Neural progenitor cell (in vitro differentiated cells): ENCODE measurements at regions not wholly inside any gene's neighbourhood (a gene's known extent, or its start where the extent isn't known, plus 50 kb on each side); places are given as distances from the start of the nearest gene placed in this dataset.

Experiments used
- DNase-seq: peaks from one replicate; pipeline ENCODE4 v3.0.0-alpha.2; 2016; ENCODE audit warnings: low spot score
- H2AFZ ChIP-seq: fragments of 200-600 bp; sonication (generic); replicated peaks from 2 replicates; pipeline ENCODE4 v1.6.1; 2016; ENCODE audit warnings: antibody characterized with exemption
- H3F3A ChIP-seq: fragments of 200-600 bp; sonication (generic); 2 replicates; pipeline ENCODE4 v1.6.1; 2016; ENCODE audit warnings: antibody characterized with exemption, low read depth
- H3K27ac ChIP-seq: fragments of 200-600 bp; sonication (generic); 2 replicates; pipeline ENCODE4 v1.5.1; 2016; ENCODE audit warnings: mild to moderate bottlenecking
- H3K27me3 ChIP-seq: fragments of 200-600 bp; sonication (generic); 2 replicates; pipeline ENCODE4 v1.6.1; 2016; ENCODE audit warnings: mild to moderate bottlenecking, moderate library complexity
- H3K36me3 ChIP-seq: fragments of 200-600 bp; sonication (generic); 2 replicates; pipeline ENCODE4 v1.5.1; 2016
- H3K4me1 ChIP-seq: fragments of 200-600 bp; sonication (generic); 2 replicates; pipeline ENCODE4 v1.6.1; 2016; ENCODE audit warnings: mixed run types
- H3K4me2 ChIP-seq: fragments of 200-600 bp; sonication (generic); 2 replicates; pipeline ENCODE4 v1.6.1; 2016
- H3K4me3 ChIP-seq: fragments of 200-600 bp; sonication (generic); 2 replicates; pipeline ENCODE4 v1.5.1; 2016
- H3K79me2 ChIP-seq: fragments of 200-600 bp; sonication (generic); 2 replicates; pipeline ENCODE4 v1.6.1; 2016; ENCODE audit warnings: low read depth
- H3K9ac ChIP-seq: fragments of 200-600 bp; sonication (generic); 2 replicates; pipeline ENCODE4 v1.6.1; 2016
- H3K9me3 ChIP-seq: fragments of 200-600 bp; sonication (generic); 2 replicates; pipeline ENCODE4 v1.5.1; 2016; ENCODE audit warnings: low read depth
- H4K20me1 ChIP-seq: fragments of 200-600 bp; sonication (generic); 2 replicates; pipeline ENCODE4 v1.6.1; 2016; ENCODE audit warnings: low read depth
- H3K27ac Mint-ChIP-seq: 3 replicates; pipeline ENCODE4 v1.8.0; 2021; ENCODE audit warnings: mixed read lengths
- H3K27me3 Mint-ChIP-seq: 2 replicates; pipeline ENCODE4 v1.8.0; 2022; ENCODE audit warnings: low read depth, mild to moderate bottlenecking, inconsistent platforms, moderate library complexity, mixed read lengths; ENCODE audit not compliant: insufficient read depth
- H3K36me3 Mint-ChIP-seq: 3 replicates; pipeline ENCODE4 v1.8.0; 2021; ENCODE audit warnings: mixed read lengths
- H3K4me1 Mint-ChIP-seq: 3 replicates; pipeline ENCODE4 v1.8.0; 2021; ENCODE audit warnings: mixed read lengths
- H3K4me3 Mint-ChIP-seq: 3 replicates; pipeline ENCODE4 v1.8.0; 2021; ENCODE audit warnings: mild to moderate bottlenecking, moderate library complexity, mixed read lengths
- H3K9me3 Mint-ChIP-seq: 3 replicates; pipeline ENCODE4 v1.8.0; 2020; ENCODE audit warnings: mixed read lengths
- CTCF ChIP-seq: fragments of 200-600 bp; sonication (generic); IDR thresholded peaks from 2 replicates; pipeline ENCODE4 v1.5.1; 2017; ENCODE audit warnings: antibody characterized with exemption, mild to moderate bottlenecking
- EZH2 ChIP-seq: fragments of 200-600 bp; sonication (generic); IDR thresholded peaks from 2 replicates; pipeline ENCODE4 v1.6.1; 2017; ENCODE audit warnings: antibody characterized with exemption, mild to moderate bottlenecking, moderate library complexity
- EZH2phosphoT487 ChIP-seq: fragments of 200-600 bp; sonication (generic); IDR thresholded peaks from 2 replicates; pipeline ENCODE4 v1.6.1; 2017; ENCODE audit warnings: antibody characterized with exemption

GRCh38 chr6:138648127-138648526 is 125.4 kb upstream of the CCDC28A start:
- TF ChIP-seq CTCF (no peak), EZH2phosphoT487 (no peak), EZH2 (no peak)
- H3F3A ChIP-seq: peaks cover 3% of the 10 kb centered on the region
- no peak overlapping the region for H2AFZ ChIP-seq
- H3K79me2 ChIP-seq: peaks cover 3% of the 10 kb centered on the region
- no peaks in the 10 kb centered on the region for H3K27me3 ChIP-seq
- no peaks in the 10 kb centered on the region for H3K4me1 ChIP-seq
- H3K36me3 ChIP-seq: no peaks in the 10 kb centered on the region
- H3K4me3 ChIP-seq: no peak overlapping the region
- H4K20me1 ChIP-seq: no peaks in the 10 kb centered on the region
- H3K9me3 ChIP-seq: no peaks in the 10 kb centered on the region
- Mint-ChIP-seq H3K27ac (no peak overlapping the region), H3K4me3 (no peak overlapping the region), H3K4me1 (peaks cover 6% of the 10 kb centered on the region), H3K9me3 (no peaks in the 10 kb centered on the region), H3K36me3 (peaks cover 3% of the 10 kb centered on the region), H3K27me3 (no peaks in the 10 kb centered on the region)
- H3K9ac ChIP-seq: no peak overlapping the region
- H3K4me2 ChIP-seq: no peak overlapping the region
- no peak overlapping the region for H3K27ac ChIP-seq
- DNase-seq: no peak

GRCh38 chr6:138651491-138651890 is 122.1 kb upstream of the CCDC28A start:
- no peak overlapping the region for H3K27ac ChIP-seq
- H3K4me1 Mint-ChIP-seq: peaks cover 15% of the 10 kb centered on the region
- no peak overlapping the region for H2AFZ ChIP-seq
- H4K20me1 ChIP-seq: no peaks in the 10 kb centered on the region
- H3K4me3 Mint-ChIP-seq: no peak overlapping the region
- no peak overlapping the region for H3K4me3 ChIP-seq
- H3K36me3 Mint-ChIP-seq: peaks cover 3% of the 10 kb centered on the region
- TF ChIP-seq CTCF: no peak
- TF ChIP-seq EZH2phosphoT487: no peak
- TF ChIP-seq EZH2: no peak
- DNase-seq: no peak
- H3K27ac Mint-ChIP-seq: no peak overlapping the region
- H3K36me3 ChIP-seq: no peaks in the 10 kb centered on the region
- no peaks in the 10 kb centered on the region for H3K27me3 ChIP-seq
- H3K9me3 ChIP-seq: no peaks in the 10 kb centered on the region
- H3K4me2 ChIP-seq: no peak overlapping the region
- H3K27me3 Mint-ChIP-seq: no peaks in the 10 kb centered on the region
- H3K79me2 ChIP-seq: peaks cover 3% of the 10 kb centered on the region
- peaks cover 3% of the 10 kb centered on the region for H3F3A ChIP-seq
- H3K9me3 Mint-ChIP-seq: no peaks in the 10 kb centered on the region
- H3K4me1 ChIP-seq: no peaks in the 10 kb centered on the region
- no peak overlapping the region for H3K9ac ChIP-seq

- no peak overlapping the region for H3K4me3 ChIP-seq
- no peak for TF ChIP-seq EZH2
- no peak for TF ChIP-seq CTCF
- TF ChIP-seq EZH2phosphoT487: no peak
- peaks cover 3% of the 10 kb centered on the region for H3K36me3 Mint-ChIP-seq
- H3K27me3 ChIP-seq: no peaks in the 10 kb centered on the region
- H3K4me2 ChIP-seq: no peak overlapping the region
- peaks cover 3% of the 10 kb centered on the region for H3K79me2 ChIP-seq
- no peaks in the 10 kb centered on the region for H3K36me3 ChIP-seq
- no peaks in the 10 kb centered on the region for H3K27me3 Mint-ChIP-seq
- no peaks in the 10 kb centered on the region for H3K9me3 Mint-ChIP-seq
- no peak overlapping the region for H3K9ac ChIP-seq
- DNase-seq: no peak
- no peak overlapping the region for H3K27ac ChIP-seq
- no peak overlapping the region for H3K4me3 Mint-ChIP-seq
- no peak overlapping the region for H3K27ac Mint-ChIP-seq
- H4K20me1 ChIP-seq: no peaks in the 10 kb centered on the region
- peaks cover 21% of the 10 kb centered on the region for H3K4me1 Mint-ChIP-seq
- no peaks in the 10 kb centered on the region for H3K9me3 ChIP-seq
- no peaks in the 10 kb centered on the region for H3F3A ChIP-seq
- H3K4me1 ChIP-seq: peaks cover 8% of the 10 kb centered on the region
- no peak overlapping the region for H2AFZ ChIP-seq
Measured at GRCh38 chr6:138652824-138653223, 120.7 kb upstream of the CCDC28A start.

- Histone ChIP-seq H3K79me2 (peaks cover 3% of the 10 kb centered on the region), H3K9ac (no peak overlapping the region), H3K36me3 (no peaks in the 10 kb centered on the region), H3K4me1 (peaks cover 8% of the 10 kb centered on the region), H3F3A (no peaks in the 10 kb centered on the region), H3K4me2 (no peak overlapping the region), H3K27ac (no peak overlapping the region), H3K4me3 (no peak overlapping the region), H3K9me3 (no peaks in the 10 kb centered on the region), H3K27me3 (no peaks in the 10 kb centered on the region), H4K20me1 (no peaks in the 10 kb centered on the region), H2AFZ (no peak overlapping the region)
- H3K9me3 Mint-ChIP-seq: no peaks in the 10 kb centered on the region
- H3K36me3 Mint-ChIP-seq: peaks cover 3% of the 10 kb centered on the region
- H3K27me3 Mint-ChIP-seq: no peaks in the 10 kb centered on the region
- H3K27ac Mint-ChIP-seq: no peak overlapping the region
- DNase-seq: no peak
- H3K4me3 Mint-ChIP-seq: no peak overlapping the region
- no peak for TF ChIP-seq CTCF
- H3K4me1 Mint-ChIP-seq: peaks cover 21% of the 10 kb centered on the region
Measured at GRCh38 chr6:138653435-138653834, 120.1 kb upstream of the CCDC28A start.
